GM12873 (cell line): ENCODE measurements at regions not wholly inside any gene's neighbourhood (a gene's known extent, or its start where the extent isn't known, plus 50 kb on each side); places are given as distances from the start of the nearest gene placed in this dataset.

Experiments used
- CTCF ChIP-seq: IDR thresholded peaks from 2 replicates; pipeline ENCODE4 v1.5.1; 2012; ENCODE audit warnings: low read depth, mild to moderate bottlenecking, moderate library complexity, low read length, control low read depth; ENCODE audit not compliant: insufficient read depth; ENCODE audit errors: missing control alignments

DNA sequence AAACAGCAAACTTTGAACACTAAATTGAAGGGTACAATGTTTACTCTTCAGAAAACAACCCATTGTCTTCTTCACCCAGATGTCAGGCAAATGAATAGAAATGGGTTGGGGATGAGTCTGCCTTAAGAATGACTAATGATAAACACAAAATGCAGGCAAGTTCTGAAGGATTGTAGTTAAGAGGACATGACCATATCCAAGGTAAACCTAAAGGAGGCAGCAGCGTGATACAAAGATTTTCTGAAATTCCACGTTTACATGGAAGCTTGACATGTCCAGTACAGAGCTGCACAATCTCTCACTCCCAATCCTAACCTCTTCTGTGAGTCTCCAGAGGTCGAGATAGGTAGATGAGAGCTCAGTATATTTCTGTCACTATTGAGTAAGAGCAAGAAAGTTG, 1263.2 kb upstream of the CDH6 start:
- TF ChIP-seq CTCF: no peak

DNA sequence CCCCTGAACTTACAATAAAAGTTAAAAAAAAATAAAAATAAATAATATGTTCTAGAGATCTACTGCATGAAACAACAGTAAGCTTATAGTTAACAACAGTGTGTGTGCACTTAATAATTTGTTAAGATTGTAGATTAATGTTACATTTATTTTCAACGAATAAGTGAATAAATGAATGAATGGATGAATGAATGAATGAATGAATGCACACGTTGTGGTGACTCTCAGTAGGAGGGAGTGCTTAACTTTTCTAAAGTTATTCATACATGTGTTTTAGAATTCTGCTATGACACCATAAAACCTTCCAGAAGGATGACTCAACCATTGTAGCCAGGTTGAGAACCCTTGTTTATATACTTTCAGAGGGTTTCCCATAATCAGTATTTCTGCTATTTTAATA, 1269.4 kb upstream of the CDH6 start:
- TF ChIP-seq CTCF: no peak

DNA sequence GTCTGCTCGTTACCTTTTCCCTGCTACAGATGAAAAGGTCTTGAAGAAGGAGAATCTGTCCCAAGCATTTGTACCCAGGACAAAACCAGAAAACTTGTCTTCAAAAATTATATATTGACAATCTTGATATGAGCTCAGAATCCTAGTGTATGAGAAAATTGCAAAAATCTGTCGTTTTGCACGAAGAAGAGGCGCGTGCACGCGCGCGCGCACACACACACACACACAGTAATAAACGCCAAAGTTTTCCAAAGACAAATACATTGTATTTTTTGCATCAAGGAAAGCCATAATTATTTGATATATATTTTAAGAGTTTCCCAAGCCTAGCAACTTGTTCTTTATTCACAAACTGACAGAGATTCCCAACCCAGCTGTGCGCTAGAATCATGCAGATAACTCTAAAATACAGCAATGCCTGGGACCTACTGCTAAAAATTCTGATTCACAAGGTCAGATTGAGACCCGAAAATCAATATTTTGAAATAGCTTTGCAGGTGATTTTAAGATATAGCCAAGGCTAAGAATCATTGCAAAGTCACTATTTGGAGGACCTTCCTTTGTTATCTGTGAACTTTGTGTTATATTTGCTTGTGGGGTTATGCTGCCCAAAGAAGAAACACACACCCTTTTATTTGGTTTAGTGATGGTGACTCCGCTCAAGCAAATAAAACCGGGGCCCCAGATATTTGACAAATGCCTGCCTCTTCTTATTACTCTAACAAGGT, 1287.7 kb upstream of the CDH6 start:
- no peak for TF ChIP-seq CTCF

GRCh38 chr5:29902859-29903258, 1290.6 kb upstream of the CDH6 start:
- no peak for TF ChIP-seq CTCF

DNA sequence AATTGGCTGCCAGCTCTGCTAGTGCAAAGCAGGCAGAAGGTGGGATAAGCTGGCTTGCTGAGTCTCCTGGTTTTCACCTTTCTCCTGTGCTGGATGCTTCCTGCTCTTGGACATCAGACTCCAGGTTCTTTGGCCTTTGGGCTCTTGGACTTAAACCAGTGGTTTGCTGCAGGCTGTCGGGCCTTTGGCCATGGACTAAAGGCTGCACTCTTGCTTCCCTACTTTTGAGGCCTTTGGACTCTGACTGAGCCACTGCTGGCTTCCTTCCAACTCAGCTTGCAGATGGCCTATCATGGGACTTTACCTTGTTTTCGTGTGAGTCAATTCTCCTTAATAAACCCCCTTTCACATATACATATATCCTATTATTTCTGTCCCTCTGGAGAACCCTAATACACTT, 1293.9 kb upstream of the CDH6 start:
- no peak for TF ChIP-seq CTCF

GRCh38 chr5:29897916-29898315, 1295.6 kb upstream of the CDH6 start:
- TF ChIP-seq CTCF: no peak

GRCh38 chr5:29896646-29897045, 1296.8 kb upstream of the CDH6 start:
- no peak for TF ChIP-seq CTCF
